ENCODE measurements at regions not wholly inside any gene's neighbourhood (a gene's known extent, or its start where the extent isn't known, plus 50 kb on each side); places are given as distances from the start of the nearest gene placed in this dataset.

DNA sequence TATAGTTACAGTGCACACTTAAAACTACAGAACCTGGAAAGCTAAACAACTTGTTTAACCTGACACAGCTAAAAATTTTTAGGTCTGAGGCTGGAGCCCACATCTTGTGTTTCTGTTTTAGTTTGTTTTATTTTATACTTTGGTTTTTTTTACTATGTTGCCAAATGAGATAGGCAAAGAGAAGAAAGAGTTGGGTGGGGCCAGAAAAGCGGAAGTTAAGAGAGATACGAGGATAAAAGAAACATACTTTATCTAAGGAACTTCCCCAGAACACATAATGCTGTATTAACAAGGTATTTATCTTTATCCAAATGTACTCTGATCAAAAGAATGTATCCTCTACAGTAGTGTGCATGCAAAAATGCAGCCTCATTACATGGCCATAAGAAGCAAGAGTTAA, 1145.7 kb downstream of the EPHA3 start:
- DNase-seq (ENCODE audit: low read depth) = no peak
- no peak overlapping the region for H3K4me3 ChIP-seq (ENCODE audit: low read length)
- TF ChIP-seq, protein P1, sequence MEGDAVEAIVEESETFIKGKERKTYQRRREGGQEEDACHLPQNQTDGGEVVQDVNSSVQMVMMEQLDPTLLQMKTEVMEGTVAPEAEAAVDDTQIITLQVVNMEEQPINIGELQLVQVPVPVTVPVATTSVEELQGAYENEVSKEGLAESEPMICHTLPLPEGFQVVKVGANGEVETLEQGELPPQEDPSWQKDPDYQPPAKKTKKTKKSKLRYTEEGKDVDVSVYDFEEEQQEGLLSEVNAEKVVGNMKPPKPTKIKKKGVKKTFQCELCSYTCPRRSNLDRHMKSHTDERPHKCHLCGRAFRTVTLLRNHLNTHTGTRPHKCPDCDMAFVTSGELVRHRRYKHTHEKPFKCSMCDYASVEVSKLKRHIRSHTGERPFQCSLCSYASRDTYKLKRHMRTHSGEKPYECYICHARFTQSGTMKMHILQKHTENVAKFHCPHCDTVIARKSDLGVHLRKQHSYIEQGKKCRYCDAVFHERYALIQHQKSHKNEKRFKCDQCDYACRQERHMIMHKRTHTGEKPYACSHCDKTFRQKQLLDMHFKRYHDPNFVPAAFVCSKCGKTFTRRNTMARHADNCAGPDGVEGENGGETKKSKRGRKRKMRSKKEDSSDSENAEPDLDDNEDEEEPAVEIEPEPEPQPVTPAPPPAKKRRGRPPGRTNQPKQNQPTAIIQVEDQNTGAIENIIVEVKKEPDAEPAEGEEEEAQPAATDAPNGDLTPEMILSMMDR (IDR thresholded peaks at IDR 0.05; ENCODE audit: insufficient read depth, low read depth, low read length, missing control alignments) = no peak

DNA sequence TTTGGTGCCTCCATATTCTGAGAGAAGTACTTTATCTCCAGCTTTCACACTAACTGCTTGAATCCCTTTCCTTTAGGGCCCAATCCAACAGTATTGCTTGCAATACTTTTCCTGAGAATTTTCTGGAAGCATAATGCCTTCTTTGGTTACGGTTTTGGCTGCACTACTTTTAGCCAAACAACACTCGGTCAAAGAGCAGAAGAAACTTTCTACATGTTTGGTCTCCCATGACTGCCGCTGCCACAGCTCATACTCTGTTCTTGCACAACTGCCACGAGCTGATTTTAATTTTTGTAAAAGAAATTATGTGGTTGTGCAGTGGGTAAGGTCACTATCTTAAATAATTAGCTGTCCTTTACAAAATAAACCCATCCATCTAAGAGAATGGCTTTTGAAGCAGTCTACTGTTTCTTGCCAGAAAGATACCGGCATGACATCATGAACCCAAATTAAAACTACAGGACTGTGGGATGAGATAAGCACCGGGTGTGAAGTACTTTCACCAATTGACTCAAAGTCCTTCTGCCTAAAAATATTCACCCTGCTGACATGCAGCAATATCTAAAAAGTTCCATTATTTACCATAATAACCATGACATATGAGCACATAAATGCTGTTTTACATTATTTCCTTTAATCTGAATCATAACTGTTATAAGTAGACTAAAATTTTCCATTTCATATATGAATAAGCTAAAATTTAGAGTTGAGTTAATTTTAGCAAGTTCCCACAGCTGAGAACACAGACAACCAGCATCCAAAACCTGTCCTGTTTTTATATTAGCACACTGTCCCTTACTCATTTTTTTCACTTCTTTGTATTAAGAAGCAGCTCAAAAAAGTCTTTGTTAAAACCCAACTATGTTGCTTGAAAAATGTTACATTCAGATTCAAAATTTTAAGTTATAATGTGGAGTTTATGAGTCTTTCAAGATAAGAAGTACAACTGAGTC, 1154.3 kb downstream of the EPHA3 start:
- DNase-seq (ENCODE audit: low read depth) = no peak
- TF ChIP-seq, protein P1 (IDR thresholded peaks at IDR 0.05; ENCODE audit: insufficient read depth, low read depth, low read length, missing control alignments) = no peak
- H3K4me3 ChIP-seq (ENCODE audit: low read length) = no peak overlapping the region
